Stomach (tissue), 4 donors: ENCODE measurements at regions not wholly inside any gene's neighbourhood (a gene's known extent, or its start where the extent isn't known, plus 50 kb on each side); places are given as distances from the start of the nearest gene placed in this dataset.

Source experiments
- CTCF ChIP-seq, 7 experiments: fragments of 450-650 bp in 4 of 7; fragments of 200-600 bp in 3 of 7; sonication (generic) in 3 of 7; IDR thresholded peaks; one replicate each; pipeline ENCODE4 v1.5.1; 2016 to 2019; ENCODE audit warnings: antibody characterized with exemption in 7 of 7, control low read depth in 2 of 7, mild to moderate bottlenecking in 1 of 7
- EP300 ChIP-seq: sonication (generic); formaldehyde crosslinking; IDR thresholded peaks from one replicate; pipeline ENCODE4 v1.6.1; 2017; ENCODE audit warnings: antibody characterized with exemption
- POLR2A ChIP-seq, 4 donors: fragments of 450-650 bp; IDR thresholded peaks; one replicate each; pipeline ENCODE4 v1.6.1; 2016; ENCODE audit warnings: antibody characterized with exemption in 4 of 4, control low read depth in 2 of 4, mild to moderate bottlenecking in 1 of 4, moderate library complexity in 1 of 4
- POLR2AphosphoS5 ChIP-seq, 3 donors: sonication (generic); formaldehyde crosslinking; IDR thresholded peaks; one replicate each; pipeline ENCODE4 v1.6.1; 2016; ENCODE audit warnings: antibody characterized with exemption in 3 of 3

- TF ChIP-seq POLR2A (IDR thresholded peaks at IDR 0.05) (no peak), CTCF (IDR thresholded peaks at IDR 0.05) (no peak), EP300 (no peak), POLR2AphosphoS5 (IDR thresholded peaks at IDR 0.05) (no peak)
These were observed 171.8 kb upstream of the IGF1R start for GRCh38 chr15:98476559-98476958.
